HG02623 (cell line): ENCODE measurements at regions not wholly inside any gene's neighbourhood (a gene's known extent, or its start where the extent isn't known, plus 50 kb on each side); places are given as distances from the start of the nearest gene placed in this dataset.
"Not testable (repeated sequence)": the region's sequence is repeated elsewhere in the genome, so short reads cannot be mapped to it uniquely, and the experiment has no call there.

Source experiments
- ATAC-seq: cut with Tn5 transposase; IDR thresholded peaks from one replicate; pipeline ENCODE4 v1.9.1; 2021; ENCODE audit warnings: moderate library complexity; ENCODE audit not compliant: unreplicated experiment

GRCh38 chr22:47411006-47411405 lies 648.6 kb downstream of the TBC1D22A start:
- ATAC-seq = no peak

GRCh38 chr22:47409539-47410275 lies 647.3 kb downstream of the TBC1D22A start:
- ATAC-seq = no peak

- ATAC-seq = no peak
Observed at GRCh38 chr22:47408409-47408808, 646.0 kb downstream of the TBC1D22A start.

GRCh38 chr22:47407461-47408025 lies 645.1 kb downstream of the TBC1D22A start:
- ATAC-seq = no peak

- ATAC-seq = no peak
Observed at GRCh38 chr22:47406896-47407295, 644.4 kb downstream of the TBC1D22A start.

GRCh38 chr22:47406180-47406834 lies 643.9 kb downstream of the TBC1D22A start:
- ATAC-seq = no peak

- not testable (repeated sequence) for ATAC-seq
Observed at GRCh38 chr22:47405222-47405621, 642.8 kb downstream of the TBC1D22A start.

- no peak for ATAC-seq
Observed at GRCh38 chr22:47402876-47403525, 640.6 kb downstream of the TBC1D22A start.

- no peak for ATAC-seq
Observed at GRCh38 chr22:47401976-47402770, 639.7 kb downstream of the TBC1D22A start.

- no peak for ATAC-seq
Observed at GRCh38 chr22:47401592-47401898, 639.1 kb downstream of the TBC1D22A start.

- ATAC-seq = no peak
Observed at GRCh38 chr22:47400701-47401591, 638.5 kb downstream of the TBC1D22A start.

- not testable (repeated sequence) for ATAC-seq
Observed at GRCh38 chr22:47400131-47400530, 637.7 kb downstream of the TBC1D22A start.

- no peak for ATAC-seq
Observed at GRCh38 chr22:47398921-47399790, 636.7 kb downstream of the TBC1D22A start.

- no peak for ATAC-seq
Observed at GRCh38 chr22:47398491-47398890, 636.0 kb downstream of the TBC1D22A start.

GRCh38 chr22:47397673-47398072 lies 635.2 kb downstream of the TBC1D22A start:
- no peak for ATAC-seq

GRCh38 chr22:47396515-47396914 lies 634.1 kb downstream of the TBC1D22A start:
- no peak for ATAC-seq

GRCh38 chr22:47396105-47396504 lies 633.7 kb downstream of the TBC1D22A start:
- ATAC-seq = no peak

GRCh38 chr22:47395481-47395880 lies 633.0 kb downstream of the TBC1D22A start:
- no peak for ATAC-seq
